Keratinocyte (primary cell): ENCODE measurements at regions not wholly inside any gene's neighbourhood (a gene's known extent, or its start where the extent isn't known, plus 50 kb on each side); places are given as distances from the start of the nearest gene placed in this dataset.

Source experiments
- CTCF ChIP-seq, 3 experiments: IDR thresholded peaks in 1 of 3; conservative IDR thresholded peaks in 1 of 3; optimal IDR thresholded peaks in 1 of 3; 2 replicates in 2 of 3; 3 replicates in 1 of 3; pipeline versions ENCODE3 to v1.5.1; 2011; ENCODE audit warnings: low read length in 3 of 3, mild to moderate bottlenecking in 3 of 3, moderate library complexity in 2 of 3, control low read depth in 1 of 3, inconsistent platforms in 1 of 3; ENCODE audit not compliant: insufficient read depth in 2 of 3; ENCODE audit errors: extremely low read depth in 1 of 3
- EZH2 ChIP-seq: IDR thresholded peaks from one replicate; pipeline ENCODE4 v1.6.1; 2012; ENCODE audit warnings: inconsistent platforms, mild to moderate bottlenecking, low read length, moderate library complexity

GRCh38 chr1:55968661-55969060 lies 610.7 kb downstream of the PLPP3 start:
- no peak for TF ChIP-seq CTCF (optimal IDR thresholded peaks at IDR 0.05 in 1 of 3, IDR thresholded peaks at IDR 0.05 in 1 of 3, conservative IDR thresholded peaks at IDR 0.05 in 1 of 3; ENCODE audit: extremely low read depth in 1 of 3, insufficient read depth in 2 of 3, low read length in 3 of 3)
- no peak for TF ChIP-seq EZH2
